ENCODE measurements at regions not wholly inside any gene's neighbourhood (a gene's known extent, or its start where the extent isn't known, plus 50 kb on each side); places are given as distances from the start of the nearest gene placed in this dataset.
A peak's percentile ranks its signal among the peaks of the same experiment; 100 is the strongest.
"Not testable (repeated sequence)": the region's sequence is repeated elsewhere in the genome, so short reads cannot be mapped to it uniquely, and the experiment has no call there.

- Histone ChIP-seq H3K27me3 (no peaks in the 10 kb centered on the region), H3K36me3 (replicated peaks in 1 of 2; ENCODE audit: insufficient read depth in 1 of 2, low read depth in 2 of 2) (no peaks in the 10 kb centered on the region), H3K4me1 (no peaks in the 10 kb centered on the region), H3K27ac (no peak overlapping the region), H3K4me3 (no peak overlapping the region), H3K9me3 (no peaks in the 10 kb centered on the region)
- DNase-seq: no peak
- no peak for ATAC-seq
- TF ChIP-seq POLR2A (IDR thresholded peaks at IDR 0.05) (no peak), CTCF (IDR thresholded peaks at IDR 0.05) (no peak)
- WGBS, 2 donors: 68 to 80% methylated on average over 8 to 11 of the region's 11 CpGs
- intact Hi-C loops (cut with DNase I): no loop called here
Observed at GRCh38 chr2:95722131-95722697, 130.4 kb downstream of the TRIM43 start.

DNA sequence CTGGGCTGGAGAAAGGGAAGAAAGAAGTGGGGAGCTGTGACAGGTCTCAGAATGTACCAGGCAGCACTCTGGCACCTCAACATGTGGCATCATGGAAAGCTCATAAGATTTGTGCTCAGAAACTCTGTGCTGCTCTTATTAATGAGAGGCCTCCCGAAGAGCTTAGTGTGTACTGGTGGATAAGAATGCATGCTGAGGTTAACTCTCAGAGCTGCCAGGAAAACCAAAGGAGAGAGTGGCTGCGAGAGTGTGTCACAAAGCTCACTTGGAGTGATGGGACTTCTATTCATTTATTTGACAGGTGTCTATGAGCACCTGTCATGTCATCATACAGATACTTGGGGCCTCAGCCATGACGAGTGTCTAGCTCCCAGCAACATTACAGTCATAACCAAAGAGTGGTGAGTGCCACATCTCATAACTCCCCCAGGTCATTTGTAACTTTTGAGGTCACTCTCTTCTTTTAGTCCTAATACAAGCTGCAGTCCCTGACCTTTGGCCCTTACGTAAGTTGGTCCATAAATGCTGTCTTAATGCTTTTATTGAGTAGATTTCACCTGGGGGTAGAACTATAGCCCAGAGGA, 131.9 kb downstream of the TRIM43 start:
- H3K4me3 ChIP-seq; H3K27ac ChIP-seq; H3K4me1 ChIP-seq; intact Hi-C loops (cut with DNase I); H3K9me3 ChIP-seq; H3K27me3 ChIP-seq; ATAC-seq; DNase-seq; H3K36me3 ChIP-seq (replicated peaks in 1 of 2; ENCODE audit: insufficient read depth in 1 of 2, low read depth in 2 of 2): not testable (repeated sequence)
- 86 to 91% methylated on average over 4 of the region's 4 CpGs for WGBS, 2 donors

- DNase-seq; ATAC-seq; H3K36me3 ChIP-seq (replicated peaks in 1 of 2; ENCODE audit: insufficient read depth in 1 of 2, low read depth in 2 of 2); H3K9me3 ChIP-seq; H3K27me3 ChIP-seq; H3K27ac ChIP-seq; H3K4me3 ChIP-seq; intact Hi-C loops (cut with DNase I); H3K4me1 ChIP-seq: not testable (repeated sequence)
- WGBS, 2 donors: 49 to 52% methylated on average over 2 of the region's 2 CpGs
Observed at GRCh38 chr2:95725191-95725590, 133.4 kb downstream of the TRIM43 start.

DNA sequence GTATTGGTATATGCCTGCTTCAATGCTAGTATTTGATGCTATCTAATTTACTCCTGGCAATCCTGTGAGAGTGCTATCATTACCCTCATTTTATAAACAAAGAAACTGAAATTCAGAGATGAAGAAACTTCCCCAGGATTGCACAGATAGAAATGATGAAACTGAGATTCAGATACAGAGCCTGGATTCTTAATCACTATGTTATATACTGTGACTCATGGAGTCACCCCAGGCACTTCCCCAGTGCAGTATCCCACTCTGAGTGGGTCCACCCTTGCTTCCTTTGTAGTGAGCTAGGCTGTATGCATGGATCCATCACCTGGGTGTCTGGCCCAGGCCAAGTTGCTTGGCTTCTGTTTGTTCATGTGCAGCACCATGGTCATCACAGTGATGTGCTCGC, 133.9 kb downstream of the TRIM43 start:
- H3K4me1 ChIP-seq; H3K36me3 ChIP-seq (replicated peaks in 1 of 2; ENCODE audit: insufficient read depth in 1 of 2, low read depth in 2 of 2); ATAC-seq; H3K9me3 ChIP-seq; H3K4me3 ChIP-seq; H3K27me3 ChIP-seq; H3K27ac ChIP-seq; intact Hi-C loops (cut with DNase I); DNase-seq: not testable (repeated sequence)
- 40 to 100% methylated on average over 1 of the region's 1 CpG for WGBS, 2 donors

DNA sequence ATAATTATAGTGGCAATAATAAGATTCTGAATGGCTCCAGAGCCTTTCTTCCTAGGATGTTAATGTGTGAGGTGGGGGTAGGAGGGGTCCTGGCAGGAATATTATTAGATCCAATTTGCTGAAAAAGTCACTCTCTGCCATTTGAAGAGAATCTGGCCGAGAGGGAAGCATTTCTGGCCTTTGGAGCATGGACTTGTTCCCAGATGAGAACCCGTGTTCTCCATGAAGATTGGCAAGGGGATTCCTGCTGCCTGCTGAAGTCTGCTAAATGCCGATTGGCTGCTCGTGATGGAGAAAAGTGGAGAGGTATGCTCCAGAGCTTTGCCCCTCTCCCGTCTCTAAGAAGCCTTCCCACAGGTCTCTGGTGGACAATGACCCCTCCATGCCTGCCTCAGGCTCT, 135.6 kb downstream of the TRIM43 start:
- H3K27ac ChIP-seq; H3K9me3 ChIP-seq; H3K4me3 ChIP-seq; ATAC-seq; H3K36me3 ChIP-seq (replicated peaks in 1 of 2; ENCODE audit: insufficient read depth in 1 of 2, low read depth in 2 of 2); H3K4me1 ChIP-seq; intact Hi-C loops (cut with DNase I); H3K27me3 ChIP-seq; DNase-seq: not testable (repeated sequence)
- WGBS, 2 donors: 62 to 66% methylated on average over 5 of the region's 5 CpGs

DNA sequence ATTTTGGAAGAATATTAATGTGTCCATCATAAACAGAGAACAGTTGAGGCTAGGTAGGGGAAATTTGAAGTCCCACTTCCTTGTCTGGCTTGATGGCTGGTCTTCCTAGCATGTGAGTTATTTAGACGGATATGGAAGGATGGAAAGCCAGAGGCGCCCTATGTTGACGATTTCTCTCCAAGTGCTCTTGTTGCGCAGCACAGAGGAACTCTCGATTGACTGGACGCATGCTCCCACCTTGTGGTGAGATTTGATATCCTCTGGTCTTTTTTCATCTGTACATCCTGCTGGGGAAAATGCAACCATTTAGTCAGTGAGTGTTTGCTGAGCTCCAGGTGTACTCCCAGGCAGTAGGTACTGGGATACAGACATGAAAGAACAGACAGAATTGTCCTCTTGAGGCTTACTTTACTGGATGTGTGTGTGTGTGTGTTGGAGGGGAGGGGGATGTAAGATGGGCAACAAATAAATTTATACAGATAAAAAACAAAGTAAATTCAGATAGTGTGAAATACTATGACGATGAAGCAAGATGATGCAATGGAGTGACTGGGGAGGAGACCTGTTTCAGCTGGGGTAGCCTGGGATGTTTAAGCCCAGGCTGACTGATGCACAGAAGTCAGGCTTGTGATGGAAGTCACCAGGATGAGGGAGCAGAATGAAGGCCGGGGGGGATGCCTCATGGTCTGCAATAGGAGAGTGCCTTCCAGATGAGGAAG, 137.2 kb downstream of the TRIM43 start:
- peak; percentile 73 to 86 (median 75) for DNase-seq
- H3K4me1 ChIP-seq: no peaks in the 10 kb centered on the region
- peak; percentile 94 for ATAC-seq
- H3K27ac ChIP-seq: peak overlapping the region in 2 of 4 donors; percentile 37 to 64
- H3K9me3 ChIP-seq: no peaks in the 10 kb centered on the region
- H3K27me3 ChIP-seq: no peaks in the 10 kb centered on the region
- intact Hi-C loops (cut with DNase I): no loop called here
- H3K36me3 ChIP-seq (replicated peaks in 1 of 2; ENCODE audit: insufficient read depth in 1 of 2, low read depth in 2 of 2): no peaks in the 10 kb centered on the region
- 17% methylated on average over 8 of the region's 8 CpGs for WGBS, 2 donors
- no peak overlapping the region for H3K4me3 ChIP-seq
- no peak for TF ChIP-seq POLR2A (IDR thresholded peaks at IDR 0.05)
- TF ChIP-seq CTCF (IDR thresholded peaks at IDR 0.05): peak; percentile 35 to 93 (median 85)
